Right ventricle myocardium inferior (tissue), 1 donor: ENCODE measurements at regions not wholly inside any gene's neighbourhood (a gene's known extent, or its start where the extent isn't known, plus 50 kb on each side); places are given as distances from the start of the nearest gene placed in this dataset.

Source experiments
- ATAC-seq: fragments of 200-7000 bp; cut with Tn5 transposase; one replicate; pipeline ENCODE4 v1.9.1; 2020; ENCODE audit warnings: mild to moderate bottlenecking, moderate library complexity
- DNase-seq: peaks from one replicate; pipeline ENCODE4 v3.0.0; 2021; ENCODE audit errors: missing footprints
- intact Hi-C: fragments of 100-400 bp; cut with DNase I; formaldehyde crosslinking; loops from one replicate; pipeline ENCODE4 v1.11.0; 2022
- donor health status: DM: no; HTN: yes; CAD: no; lungs with severe emphysema.

DNA sequence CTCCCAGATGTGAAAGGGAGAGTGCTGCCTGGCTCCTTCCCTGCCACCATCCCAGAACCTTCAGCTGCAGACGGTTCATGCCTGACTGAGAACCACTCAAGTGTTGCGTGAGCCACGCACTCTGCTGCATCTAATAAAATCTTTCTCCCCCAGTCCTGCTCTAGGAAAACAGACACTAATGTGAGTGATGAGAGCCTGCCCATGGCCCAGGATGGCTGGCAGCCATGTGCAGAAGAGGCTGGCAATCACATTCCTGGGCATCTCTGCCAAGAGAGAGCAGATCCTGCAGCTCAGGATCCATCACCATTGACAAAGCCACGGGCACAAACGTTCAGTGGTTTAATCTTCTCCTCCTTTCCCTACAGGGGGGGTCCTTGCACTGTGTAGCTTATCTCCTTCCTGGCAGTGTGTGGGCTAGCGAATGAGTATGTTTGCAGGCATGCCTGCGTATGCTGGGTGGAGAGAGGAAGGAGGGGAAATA lies 477.5 kb downstream of the SLC4A3 start:
- DNase-seq = no peak
- intact Hi-C loops = loop anchor here (10.0 kb wide), 1 partner anchor 1470 kb away; the partner anchor contains the start of gene EPHA4
- peak; percentile 69 for ATAC-seq

DNA sequence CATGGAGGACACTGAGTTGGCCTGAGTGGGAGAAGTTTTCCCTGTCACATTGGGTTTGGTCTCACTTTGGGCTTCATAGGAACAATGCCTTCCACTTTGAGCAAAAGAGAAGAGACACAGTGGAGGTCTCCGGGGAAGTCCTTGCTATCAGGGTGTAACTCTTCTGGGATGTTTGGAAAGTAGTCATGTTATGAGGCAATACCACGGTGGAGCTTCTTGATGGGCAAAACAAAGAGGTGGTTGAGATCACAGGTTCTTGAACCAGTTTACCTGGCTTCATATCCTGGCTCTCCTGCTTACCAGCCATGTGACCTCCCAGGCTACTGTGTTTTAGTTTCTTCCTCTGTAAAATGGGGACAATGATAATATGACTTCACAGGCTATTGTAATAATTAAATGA lies 478.6 kb downstream of the SLC4A3 start:
- DNase-seq (no peak), ATAC-seq (no peak)
- intact Hi-C loops = loop anchor here (10.0 kb wide), 1 partner anchor 1469 kb away; the partner anchor contains the start of gene EPHA4

DNA sequence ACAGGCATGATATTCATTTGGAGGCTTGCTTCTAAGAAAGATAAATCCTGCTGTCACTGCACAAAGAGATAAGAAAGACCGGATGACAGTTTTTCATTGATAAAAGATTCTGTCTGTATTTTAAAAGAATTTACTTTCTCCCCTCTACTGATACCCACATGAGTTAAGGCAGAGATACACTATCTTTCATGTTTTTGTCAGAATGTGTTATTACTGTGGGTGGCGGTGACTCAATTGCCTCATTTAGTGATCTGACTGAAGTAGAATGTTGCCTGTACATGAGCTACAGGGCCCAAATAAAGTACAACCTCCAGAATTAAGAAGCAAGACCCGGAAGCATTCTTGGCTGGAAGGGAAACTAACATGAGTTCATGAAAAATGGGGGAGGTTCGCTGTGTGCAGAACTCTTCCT lies 480.0 kb downstream of the SLC4A3 start:
- DNase-seq (no peak), ATAC-seq (no peak)
- intact Hi-C loops = loop anchor here (10.0 kb wide), 1 partner anchor 1467 kb away; the partner anchor contains the start of gene EPHA4

DNA sequence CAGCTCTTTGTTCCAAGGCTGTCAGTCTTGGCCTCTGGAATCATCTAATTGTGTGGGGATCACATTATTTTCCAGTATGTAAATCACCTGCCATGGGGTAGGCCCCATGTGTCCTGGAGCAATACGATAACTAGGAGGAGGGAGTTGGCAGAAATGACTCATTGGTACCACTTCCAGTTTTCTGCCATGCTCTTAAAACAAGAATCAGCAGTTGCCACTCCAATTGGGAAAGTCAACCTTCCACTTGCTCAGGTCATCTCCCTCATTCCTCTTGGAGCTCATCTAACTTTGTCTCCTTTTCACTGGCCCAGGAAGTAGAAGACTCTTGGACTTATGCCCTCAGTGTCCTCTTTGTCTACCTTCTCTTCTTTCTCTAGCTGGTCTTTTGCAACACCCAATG lies 487.0 kb downstream of the SLC4A3 start:
- no peak for ATAC-seq
- no peak for DNase-seq
- intact Hi-C loops = no loop called here

DNA sequence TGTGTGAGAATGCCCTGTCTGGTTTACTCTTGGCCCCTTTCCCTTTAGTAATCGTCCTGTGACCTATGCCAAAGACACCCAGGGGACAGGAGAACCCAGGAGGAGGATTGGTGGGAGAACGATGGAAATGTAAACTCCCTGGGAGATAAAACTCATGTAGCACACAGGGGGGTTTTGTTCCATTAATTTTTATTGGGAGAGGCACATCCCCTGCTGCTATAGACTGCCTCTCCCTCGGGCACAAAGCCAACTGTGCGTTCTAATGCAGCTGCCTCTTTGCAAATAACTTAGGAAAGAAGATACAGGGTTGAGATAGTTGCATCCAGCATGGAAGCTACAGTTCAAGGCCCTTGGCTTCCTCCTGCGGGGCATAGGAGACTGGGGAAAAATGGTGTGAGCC lies 489.6 kb downstream of the SLC4A3 start:
- ATAC-seq (no peak), DNase-seq (no peak)
- intact Hi-C loops = no loop called here

DNA sequence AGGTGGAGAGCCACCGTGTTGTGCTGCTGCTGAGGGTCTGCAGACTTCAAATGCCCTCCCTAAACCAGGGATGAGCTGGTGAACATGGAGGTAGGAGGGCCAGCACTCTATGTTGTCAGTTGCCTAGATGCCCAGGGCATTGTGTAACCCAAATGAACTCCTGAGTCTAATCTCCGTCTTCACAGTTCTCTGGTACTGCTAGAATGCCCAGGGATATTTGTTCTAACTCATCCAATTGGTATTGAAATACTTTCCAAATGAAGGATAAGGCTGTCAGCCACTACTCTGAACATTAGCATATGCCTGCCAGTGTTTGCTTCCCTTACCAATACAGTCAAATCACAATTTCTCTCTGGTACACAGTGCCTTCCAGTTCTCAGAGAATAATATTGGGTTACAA lies 492.6 kb downstream of the SLC4A3 start:
- intact Hi-C loops = no loop called here
- ATAC-seq = no peak
- no peak for DNase-seq

DNA sequence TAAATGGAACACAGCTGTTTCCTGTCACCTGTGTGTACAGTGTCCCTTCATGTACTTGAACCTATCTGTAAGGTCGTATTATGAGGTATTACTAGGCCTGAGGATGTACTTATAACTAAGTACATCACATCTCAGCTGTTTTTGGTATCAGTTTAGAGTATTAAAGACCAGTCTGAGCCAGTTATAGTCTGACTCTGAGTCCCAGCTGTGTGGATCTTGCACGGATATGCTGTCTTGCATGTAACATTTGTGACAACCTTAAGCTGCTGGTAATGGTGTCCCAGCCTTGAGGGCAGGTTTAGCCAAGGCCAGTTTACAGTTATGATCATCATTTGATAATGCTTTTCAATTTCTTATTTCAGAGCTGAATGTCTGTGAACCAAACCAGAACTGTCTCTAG lies 496.3 kb downstream of the SLC4A3 start:
- DNase-seq (no peak), ATAC-seq (no peak)
- intact Hi-C loops = no loop called here

DNA sequence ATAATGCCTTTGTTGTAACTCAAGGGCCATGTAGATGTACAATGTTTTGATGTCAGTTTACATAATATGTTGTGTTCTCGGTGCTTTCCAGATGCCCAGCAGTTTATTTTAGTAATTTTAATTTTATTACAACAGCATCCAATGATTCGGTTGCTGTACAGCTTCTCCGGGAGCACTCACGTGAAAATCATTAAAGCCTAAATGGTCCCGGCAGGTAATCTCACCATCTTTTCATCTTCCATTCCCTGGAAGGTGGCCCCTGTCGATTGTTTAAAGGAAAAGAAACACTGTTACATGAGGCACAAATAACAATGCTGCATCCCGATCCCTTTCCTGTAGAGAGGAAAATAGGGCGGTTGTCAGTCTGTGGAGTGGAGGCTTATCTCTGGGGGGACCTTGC lies 498.1 kb downstream of the SLC4A3 start:
- DNase-seq (no peak), ATAC-seq (no peak)
- intact Hi-C loops = no loop called here

DNA sequence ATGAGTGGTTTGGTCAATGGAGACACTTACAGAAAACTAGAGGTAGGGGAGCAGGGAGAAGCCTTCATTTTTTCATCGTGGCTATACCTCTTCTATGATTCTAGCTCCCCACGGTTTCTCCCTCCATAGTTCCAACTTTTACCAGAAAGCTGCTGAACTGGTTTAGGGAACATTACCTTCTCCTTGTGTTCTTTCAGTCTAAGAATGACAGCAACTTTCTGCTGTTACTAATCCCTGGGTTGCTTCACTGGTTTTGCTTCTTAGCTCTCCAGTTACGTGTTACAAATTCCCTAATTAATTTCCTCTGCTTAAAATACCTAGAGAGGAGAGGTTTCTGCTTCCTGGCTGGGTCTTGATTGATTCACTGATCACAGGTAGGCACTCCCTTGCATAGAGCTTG lies 499.9 kb downstream of the SLC4A3 start:
- intact Hi-C loops = no loop called here
- ATAC-seq (no peak), DNase-seq (no peak)

DNA sequence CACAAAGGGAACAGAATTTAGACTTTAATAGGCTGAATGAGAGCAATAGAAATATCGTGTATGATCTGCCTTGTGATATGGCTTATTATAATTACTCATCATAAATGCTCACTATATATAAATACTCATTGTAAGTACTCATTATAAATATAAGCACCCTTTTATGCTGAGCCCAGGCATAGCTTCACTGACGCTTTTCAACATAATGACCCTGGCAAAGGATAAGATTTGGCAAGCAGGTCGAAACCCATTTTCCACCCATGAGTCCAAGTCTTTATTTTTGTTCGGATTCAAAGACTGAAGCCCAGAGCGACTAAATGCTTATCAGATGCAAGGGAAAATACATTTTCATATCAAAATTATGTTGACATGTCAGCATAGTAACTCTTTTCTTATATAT lies 500.4 kb downstream of the SLC4A3 start:
- no peak for ATAC-seq
- intact Hi-C loops = no loop called here
- no peak for DNase-seq

DNA sequence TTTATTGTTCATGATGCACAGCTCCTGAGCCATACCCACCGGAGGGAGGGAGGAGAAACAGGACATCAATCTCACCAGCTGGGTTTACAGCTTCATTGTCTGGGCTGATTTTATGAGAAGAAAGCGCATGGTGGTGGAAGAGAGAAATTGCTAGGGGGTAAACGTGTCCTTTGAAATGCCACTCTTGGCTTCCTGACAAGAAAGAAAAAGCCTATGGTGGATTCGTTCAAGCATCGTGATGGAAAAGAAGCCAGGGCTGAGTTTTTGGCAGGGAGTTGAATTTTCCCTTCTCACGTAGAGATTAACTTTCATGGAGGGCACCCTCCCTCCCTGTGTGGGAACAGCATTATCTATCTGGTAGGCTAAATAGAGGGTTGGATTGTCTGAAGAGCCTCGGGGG lies 502.0 kb downstream of the SLC4A3 start:
- DNase-seq (no peak), ATAC-seq (no peak)
- intact Hi-C loops = no loop called here

DNA sequence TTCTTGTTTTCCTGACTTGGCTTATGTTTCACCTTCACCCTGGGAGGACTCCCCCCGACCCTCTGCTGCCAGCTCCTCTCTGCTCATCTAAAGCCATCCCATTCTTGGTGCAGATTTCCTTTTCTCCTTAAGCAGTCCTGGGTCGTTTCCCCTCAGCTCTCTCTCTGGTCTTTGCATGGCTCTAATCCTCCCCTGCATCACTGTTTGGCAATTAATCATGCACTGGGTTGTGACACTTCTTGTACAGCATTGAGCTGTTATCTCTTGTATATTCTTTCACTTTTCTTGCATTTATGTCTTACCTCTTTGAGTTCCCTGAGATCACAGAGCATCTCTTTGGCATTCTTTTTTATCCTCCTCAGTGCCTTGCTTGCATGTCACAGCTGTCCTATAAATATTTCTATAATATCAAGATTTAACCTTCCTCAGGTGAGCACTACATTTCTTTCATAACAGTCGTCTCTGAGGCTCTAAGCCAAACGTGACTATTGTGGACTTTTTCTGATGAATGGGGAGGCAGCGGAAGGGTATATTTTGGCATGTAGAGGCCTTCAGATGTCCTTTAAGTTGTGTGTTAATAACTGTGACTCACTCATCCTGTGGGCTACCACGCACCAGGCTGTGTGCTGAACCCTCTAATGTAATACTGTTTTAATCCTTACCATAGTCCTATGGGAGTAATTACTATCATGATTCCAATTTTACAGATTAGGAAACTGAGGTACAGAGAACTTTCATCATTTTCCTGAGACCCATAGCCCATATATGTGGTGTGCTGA lies 507.5 kb downstream of the SLC4A3 start:
- no peak for DNase-seq
- intact Hi-C loops = no loop called here
- ATAC-seq = no peak

DNA sequence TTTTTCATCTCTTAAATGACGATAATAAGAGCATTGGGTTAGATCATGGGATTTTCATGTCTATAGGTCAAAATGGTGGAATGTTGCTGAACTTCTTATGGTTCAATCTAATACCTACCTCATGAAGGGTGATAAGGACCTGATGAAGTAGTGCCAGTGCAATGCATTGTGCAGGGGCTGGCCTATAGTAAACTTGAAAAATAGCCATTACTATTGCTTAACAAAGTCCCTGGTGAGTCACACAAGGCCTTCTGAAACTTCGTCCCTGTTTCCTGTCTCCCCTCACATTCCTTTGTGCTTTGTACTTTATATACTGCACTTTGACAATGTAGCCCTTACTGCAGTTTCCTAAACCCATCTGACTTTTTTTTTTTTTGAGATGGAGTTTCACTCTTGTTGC lies 515.9 kb downstream of the SLC4A3 start:
- intact Hi-C loops = no loop called here
- no peak for DNase-seq
- ATAC-seq = no peak

DNA sequence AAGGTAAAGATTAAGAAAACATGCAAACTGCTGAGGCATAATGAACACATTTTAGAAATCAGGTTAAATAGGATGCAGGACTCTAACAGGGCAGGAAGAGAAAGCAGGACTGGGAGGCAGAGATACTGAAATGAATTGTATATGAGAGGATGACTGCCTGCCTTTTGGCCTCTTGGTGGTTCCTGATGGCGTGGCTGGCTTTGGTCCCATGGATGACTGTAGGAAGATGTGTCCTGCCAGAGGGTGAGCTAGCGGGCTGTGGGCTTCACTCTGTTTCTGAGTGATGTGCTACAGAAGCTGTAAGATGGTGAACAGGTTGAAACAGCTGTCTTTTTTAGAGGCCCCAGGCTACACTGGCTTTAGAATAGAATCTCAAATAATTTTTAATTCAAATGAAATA lies 517.0 kb downstream of the SLC4A3 start:
- ATAC-seq = no peak
- DNase-seq = no peak
- intact Hi-C loops = no loop called here

DNA sequence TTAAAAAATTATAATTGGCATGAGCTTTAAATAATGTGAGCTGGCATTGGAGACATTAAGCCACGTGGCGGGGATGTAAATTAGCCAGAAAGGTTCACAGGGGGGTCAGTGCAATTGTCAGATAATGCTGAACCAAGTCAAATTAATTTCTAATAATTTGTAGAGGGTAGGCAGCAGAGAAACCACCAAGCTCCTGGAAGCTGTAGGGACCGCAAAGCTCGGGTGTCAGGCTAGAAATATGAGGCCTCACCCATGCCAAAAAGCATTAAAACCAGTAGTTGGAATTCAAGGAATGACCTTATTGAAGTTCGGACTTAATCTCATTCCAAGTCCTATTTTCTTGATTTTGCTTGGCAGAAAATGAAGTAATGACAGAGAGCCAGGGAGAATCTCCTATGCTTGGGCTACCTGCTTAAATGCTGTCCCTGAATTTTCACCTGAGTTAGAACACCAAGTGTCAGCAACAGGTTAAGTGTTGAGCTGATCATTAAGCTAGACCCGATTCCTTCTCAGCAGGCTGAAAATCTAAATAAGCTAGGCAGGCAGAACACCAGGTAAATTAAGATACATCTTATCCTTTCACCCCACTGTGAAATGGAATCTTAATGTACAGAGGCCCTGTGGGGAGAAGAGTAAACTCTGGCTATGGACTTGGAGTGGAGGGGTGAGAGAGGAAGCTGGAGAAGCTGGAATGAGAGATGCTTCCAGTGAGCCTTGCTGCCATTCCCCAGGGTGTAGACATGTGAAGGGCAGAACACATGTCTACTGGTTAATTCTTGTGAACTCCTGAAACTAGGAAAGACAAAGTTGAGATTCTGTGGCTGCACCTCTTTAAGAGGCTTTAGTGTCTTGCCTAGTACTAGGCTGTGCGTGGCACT lies 520.0 kb downstream of the SLC4A3 start:
- intact Hi-C loops = no loop called here
- ATAC-seq (no peak), DNase-seq (no peak)

DNA sequence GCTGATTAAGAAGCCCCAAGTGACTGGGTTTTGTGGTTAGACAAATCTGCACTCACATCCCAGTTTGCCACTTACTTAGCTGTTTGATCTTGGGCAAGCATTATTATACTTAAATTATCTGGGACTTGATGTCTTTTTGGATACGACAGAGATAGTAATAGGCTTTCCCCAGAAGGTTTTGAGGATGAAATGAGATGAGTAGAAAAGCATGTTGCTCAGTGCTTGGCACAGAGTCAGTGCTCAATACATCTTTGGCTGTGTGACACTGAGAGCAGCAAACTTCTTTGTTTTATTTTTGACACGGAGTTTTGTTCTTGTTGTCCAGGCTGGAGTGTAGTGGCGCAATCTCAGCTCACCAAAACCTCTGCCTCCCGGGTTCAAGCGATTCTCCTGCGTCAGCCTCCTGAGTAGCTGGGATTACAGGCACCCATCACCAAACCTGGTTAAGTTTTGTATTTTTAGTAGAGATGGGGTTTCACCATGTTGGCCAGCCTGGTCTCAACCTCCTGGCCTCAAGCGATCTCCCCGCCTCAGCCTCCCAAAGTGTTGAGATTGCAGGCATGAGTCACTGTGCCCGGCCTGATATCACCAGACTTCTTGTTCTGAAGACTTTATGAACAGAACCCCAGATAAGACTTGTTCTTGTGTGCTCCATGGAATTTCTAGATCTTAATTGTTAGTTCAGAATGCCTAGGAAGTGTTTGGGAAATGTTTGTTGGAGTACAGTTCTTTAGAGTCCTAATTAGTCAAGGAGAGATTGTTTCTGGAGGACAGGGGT lies 521.2 kb downstream of the SLC4A3 start:
- intact Hi-C loops = no loop called here
- ATAC-seq (no peak), DNase-seq (no peak)

DNA sequence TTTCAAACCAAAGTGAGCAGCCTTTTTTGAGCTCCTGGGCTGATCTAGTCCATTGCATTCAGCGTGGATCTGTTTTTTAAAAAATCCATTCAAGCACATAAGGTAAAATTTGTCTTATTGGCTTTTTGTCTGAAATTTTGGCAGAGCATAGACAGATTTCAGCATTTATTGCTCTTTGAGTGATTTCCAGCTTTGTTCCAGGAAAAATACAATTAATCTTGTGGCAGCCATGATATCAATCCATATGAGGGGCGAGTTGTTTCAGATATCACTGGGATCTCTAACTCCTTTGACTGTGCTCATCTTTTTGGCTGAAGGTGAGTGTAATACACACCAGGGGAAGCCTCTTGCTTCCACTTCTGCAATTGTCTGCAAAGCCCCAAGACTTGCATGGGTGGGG lies 523.9 kb downstream of the SLC4A3 start:
- ATAC-seq (no peak), DNase-seq (no peak)
- intact Hi-C loops = no loop called here

DNA sequence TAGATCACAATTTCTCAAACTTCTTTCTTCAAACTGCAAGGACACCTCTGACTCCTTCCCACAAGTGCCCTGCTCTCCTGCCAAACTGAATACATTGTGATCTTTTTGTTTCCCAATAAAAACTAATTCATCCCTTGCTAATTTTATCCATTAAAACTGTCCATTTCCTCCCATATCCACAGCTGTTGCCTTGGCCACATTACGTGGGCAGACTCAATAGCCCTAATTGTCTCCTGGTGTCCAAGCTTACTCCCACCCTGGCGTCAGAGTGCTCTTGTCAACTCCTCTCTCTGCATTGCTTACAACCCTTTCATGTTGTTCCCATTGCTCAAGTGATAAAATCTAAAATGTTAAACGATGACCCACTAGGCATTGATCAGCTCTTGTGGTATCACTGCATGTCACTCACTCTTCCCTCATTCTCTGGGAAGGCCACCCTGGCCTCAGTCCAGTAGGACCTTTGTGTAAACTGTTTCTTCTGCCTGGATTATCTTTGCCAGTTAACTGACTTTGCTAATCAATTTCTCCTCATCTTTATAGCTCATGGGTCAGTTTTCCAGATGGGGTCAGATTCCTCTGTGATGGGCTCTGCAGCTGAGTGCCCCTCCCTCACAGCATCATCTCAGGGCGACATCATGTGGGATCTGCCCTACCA lies 525.0 kb downstream of the SLC4A3 start:
- DNase-seq (no peak), ATAC-seq (no peak)
- intact Hi-C loops = no loop called here

DNA sequence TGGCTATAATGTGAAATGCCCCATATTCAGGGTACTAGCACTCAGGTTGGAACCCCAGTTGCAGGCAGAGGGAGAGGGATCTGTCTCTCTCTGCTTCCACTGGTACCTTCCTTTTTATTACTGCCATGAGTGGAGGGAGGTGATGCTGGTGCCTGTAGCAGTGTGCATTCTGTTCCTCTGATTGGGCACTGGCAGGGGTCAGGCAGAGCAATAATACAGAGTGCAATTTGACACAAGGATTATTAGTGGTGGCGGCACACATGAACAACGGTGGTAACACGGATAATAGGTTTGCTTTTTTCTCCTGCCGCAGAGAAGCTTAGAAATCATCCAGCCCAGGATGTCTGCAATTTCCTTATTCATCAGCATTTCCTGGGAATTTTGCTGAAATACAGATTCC lies 525.7 kb downstream of the SLC4A3 start:
- intact Hi-C loops = no loop called here
- DNase-seq (no peak), ATAC-seq (no peak)
